ENCODE measurements at regions not wholly inside any gene's neighbourhood (a gene's known extent, or its start where the extent isn't known, plus 50 kb on each side); places are given as distances from the start of the nearest gene placed in this dataset.

DNA sequence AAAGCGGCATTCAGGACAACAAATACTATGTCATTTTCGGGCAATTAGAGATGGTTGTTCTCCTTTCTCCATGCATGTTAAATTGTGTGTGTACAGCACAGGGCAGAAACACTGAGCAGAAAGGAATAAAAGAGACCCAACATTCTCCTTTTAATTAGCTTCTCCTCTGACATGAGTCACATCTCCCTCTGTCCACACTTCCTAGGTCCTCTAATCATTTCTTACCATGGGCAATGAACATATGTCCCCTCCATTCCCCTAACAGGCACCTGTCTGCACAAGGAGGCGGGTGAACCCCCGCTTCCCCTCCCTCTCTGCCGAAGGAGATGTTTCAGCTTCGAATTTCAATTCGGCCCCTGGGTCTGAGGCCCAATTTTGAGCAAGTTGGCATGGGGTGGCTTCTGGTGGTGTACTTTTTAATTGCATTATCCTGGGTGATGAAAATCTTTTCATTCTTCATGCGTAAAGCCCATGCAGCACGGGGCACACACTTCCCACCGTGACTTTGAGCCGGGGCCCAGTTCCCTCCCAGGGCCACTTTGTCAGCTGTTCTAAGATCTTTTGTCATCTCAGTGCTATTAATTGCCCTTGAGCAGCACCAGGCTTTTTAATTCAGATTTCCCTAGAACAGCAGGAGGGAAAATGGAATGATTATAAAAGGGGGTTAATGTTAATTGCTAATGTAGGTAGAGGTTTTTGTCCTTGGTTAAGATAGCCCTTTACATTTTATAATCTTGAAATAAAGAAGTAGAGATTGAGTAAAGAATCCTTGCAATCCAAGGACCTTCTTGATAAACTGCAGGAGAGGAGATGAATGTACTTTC, 219.5 kb upstream of the NRP1 start:
- DNase-seq (ENCODE audit: low spot score): no peak

DNA sequence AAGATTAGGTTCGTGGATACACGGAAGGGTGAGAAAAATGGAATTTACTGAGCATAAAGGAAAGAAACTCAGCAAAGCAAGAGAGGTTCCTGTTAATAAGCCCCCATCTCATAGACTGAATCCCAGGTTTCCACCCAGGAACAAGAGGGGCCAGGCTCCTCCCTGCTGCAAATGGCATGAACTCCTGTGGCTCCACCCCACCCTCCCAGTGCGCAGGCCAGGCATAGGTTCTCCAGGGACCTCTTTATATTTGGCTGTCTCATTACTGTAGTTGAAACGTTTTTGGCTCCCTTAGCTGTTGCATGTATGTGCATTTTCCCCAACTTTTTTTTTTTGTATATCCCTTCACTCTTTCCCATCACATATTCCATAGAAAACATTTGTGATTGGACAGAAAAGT, 217.8 kb upstream of the NRP1 start:
- no peak for DNase-seq (ENCODE audit: low spot score)

DNA sequence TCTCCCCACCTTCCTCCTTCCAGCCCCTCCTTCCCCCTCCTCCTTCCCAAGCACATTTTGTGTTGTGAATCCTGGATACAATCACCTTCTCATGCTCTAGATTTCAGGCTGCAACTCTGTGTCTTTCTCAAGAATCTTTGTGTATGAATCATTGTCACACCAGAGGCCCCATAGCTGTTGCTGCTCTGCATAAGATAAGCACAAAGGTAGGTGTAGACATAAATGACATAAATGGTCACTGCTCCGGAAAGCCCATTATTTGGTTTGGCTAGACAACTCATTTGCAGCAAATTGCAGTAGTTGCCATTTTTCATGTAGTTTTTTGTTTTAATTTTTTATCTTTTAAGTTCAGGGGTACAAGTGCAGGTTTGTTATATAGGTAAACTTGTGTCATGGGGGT, 216.3 kb upstream of the NRP1 start:
- no peak for DNase-seq (ENCODE audit: low spot score)

DNA sequence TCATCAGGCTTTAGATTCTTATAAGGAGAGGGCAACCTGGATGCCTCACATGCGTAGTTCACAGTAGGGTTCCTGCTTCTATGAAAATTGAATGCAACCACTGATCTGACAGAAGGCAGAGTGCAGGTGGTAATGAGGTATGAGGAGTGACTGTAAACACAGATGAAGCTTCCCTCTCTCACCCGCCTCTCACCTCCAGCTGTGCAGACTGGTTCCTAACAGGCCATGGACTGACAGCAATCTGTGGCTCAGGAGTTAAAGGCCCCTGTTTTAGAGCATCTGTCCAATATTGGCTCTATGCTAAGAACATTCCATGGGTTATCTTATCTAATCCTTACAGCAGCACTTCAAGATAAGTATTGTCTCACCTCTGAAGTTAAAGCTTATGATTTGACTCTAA, 213.5 kb upstream of the NRP1 start:
- DNase-seq (ENCODE audit: low spot score): no peak

DNA sequence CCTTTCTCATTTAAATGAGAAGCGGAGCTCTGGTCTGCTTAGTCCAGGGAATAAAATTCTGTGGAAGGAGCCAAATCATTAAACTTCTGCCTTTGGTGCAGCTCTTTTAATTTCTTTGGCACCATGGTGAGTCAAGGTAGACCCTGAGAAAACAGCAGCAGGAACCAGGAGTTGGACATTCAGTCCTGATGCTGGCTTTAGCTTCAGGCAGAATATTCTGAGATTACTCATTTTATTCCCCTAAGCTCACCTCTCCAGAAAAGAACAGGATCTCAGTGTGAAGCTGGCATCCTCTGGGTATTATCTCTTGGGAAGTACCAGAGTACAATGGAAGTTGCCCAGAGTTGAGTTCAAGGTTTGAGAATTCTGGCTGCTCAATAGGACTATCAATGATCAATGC, 211.6 kb upstream of the NRP1 start:
- no peak for DNase-seq (ENCODE audit: low spot score)

DNA sequence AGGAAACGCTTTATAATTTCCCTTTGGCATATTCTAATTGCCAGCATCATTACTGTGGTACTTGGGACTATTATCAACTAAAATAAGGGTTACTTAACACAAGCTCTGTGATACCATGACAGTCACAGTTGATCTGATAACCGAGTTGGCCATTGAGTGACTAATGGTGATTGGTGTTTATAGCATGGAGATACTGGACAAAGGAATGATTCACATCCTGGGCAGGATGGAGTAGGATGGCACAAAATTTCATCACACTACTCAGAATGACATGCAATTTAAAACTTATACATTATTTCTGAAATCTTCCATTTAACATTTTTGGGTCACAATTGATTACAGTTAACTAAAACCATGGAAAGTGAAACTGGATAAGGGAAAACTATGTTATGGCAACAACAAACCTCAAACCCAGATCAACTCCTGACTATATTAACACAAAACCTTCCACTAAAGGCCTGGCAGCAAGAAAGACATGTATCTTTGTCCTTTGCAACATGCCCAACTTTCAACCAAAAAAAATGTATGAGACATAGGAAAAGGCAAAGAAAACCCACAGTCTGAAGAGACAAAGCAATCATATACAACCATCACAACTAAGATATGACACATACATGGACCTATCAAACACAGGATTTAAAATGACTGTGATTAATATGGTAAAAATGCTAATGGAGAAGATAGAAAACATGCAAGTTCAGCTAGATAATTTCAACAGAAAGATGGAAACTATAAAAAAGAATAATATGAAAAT, 208.5 kb upstream of the NRP1 start:
- DNase-seq (ENCODE audit: low spot score): no peak

DNA sequence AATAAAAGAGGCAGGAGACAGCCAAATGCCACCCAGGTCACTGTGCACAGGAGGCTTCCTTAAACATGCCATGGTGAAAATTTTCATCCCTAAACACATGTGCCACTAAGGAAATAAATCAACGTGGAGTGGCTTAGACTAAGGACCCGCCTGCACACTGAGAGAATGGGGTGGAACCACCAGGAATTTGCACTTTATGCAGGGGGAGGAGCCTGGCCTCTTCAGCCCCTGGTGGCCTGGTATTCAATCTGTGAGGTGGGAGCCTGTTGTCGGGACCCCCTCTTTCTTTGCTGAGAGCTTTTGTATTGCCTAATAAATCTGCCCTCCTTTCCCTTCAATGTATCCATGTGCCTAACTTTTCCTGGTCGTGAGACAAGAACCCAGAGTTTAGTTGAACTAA, 204.6 kb upstream of the NRP1 start:
- no peak for DNase-seq (ENCODE audit: low spot score)

DNA sequence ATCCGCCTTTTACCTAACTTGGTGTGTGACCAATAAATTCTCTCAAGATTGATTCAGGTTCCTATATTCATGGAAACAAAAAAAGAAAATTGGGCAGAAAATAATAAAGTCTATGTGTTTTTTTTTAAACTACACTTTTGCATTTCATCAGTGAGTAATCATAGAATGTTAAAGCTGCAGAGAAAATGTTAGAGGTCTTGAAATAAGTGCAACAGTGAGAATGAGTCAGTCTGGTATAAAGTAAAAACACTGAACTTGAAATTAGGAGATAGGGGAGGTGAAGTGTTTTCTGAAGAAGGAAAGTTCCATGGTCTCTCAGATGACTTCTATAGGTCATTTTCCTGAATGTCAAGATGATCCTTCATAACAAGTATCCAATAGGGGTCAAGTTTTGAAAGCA, 202.6 kb upstream of the NRP1 start:
- DNase-seq (ENCODE audit: low spot score): no peak

DNA sequence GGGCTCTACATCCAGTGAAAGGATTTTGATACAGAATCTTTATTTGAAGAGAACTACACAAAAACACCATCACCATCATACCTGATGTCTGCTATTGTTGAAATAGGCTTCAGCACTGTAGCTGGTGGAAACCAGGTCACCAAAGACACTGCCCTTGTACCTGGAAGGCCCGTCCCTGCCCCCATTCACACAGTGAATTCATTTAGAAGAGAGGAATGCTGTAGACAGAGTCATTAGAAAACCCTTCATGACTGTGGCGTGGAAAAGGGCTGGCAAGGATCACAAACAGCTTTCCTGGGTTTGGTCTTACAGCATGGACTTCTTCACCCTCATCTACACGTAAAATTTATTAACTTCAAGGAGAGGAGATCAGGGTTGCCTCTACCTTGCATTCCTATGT, 202.0 kb upstream of the NRP1 start:
- DNase-seq (ENCODE audit: low spot score): no peak

DNA sequence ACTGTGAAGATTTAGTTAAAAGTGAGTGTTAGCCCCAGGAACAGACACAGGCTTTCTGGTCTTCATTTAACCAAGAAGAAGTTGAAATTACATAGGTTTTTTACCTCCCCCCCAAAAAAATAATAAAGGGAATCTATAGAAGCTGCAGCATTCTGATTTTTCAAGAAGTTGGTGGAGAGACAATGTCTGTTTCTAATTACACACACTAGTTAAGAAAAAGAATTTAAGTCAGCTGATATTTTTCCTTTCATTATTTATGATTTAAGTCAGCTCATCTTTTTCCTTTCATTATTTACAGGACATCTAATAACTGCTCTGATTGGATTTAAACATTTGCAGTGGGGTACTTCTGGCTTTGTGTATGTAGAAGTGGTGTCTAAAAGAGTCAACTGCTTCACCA, 201.4 kb upstream of the NRP1 start:
- no peak for DNase-seq (ENCODE audit: low spot score)

DNA sequence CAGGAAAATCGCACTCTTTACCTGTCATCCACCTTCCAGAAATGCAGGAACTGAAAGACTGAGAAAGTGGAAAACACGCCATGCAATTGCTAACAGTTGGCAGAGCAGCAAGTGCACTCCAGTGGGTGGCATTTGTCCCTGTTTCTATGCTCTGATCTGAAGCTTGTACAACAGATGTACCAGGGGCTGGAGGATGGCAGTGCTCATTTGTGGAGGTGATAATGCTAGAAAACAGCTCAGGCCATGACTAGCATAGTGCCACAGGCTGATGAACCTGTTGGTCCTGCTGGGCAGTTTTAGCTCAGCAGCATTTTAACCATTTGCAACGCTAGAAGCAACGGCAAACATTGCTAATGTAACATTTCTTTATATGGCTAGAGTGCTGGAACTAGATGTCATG, 199.9 kb upstream of the NRP1 start:
- no peak for DNase-seq (ENCODE audit: low spot score)

DNA sequence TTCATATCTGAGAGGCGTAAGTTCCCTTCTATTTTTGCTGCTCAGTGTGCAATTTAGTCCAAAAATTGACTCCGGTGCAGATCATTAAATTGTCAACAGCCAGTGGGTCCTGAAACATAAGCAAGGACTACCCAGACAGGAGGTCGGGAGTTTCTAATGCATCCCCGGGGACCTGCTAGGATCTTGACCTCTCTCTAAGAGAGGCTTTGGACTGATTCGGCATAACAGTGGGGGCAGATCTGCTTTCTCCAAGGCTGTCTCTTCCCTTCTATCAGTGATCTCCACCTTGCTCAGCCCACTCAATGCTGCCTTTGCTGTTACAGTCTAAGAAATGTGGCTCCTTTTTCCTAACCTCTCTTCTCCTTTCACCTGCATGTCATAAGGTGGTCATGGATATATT, 199.1 kb upstream of the NRP1 start:
- peak; percentile 12 for DNase-seq (ENCODE audit: low spot score)

DNA sequence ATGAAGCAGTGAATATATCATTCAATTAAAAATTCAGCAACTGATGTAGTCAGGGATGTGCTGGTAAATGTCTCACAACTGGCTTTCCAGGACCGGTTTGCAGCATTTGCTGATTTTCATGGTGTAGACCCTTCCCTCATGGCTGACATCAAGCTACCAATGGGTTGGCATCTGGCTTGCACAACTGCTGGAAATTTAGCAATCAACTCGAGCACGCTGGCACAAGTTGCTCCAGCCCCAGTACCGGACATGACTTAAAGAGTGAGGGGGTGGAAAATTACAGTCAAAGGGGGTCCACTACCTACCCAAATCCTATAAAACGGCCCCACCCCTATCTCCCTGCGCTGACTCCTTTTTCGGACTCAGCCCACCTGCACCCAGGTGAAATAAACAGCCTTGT, 198.4 kb upstream of the NRP1 start:
- no peak for DNase-seq (ENCODE audit: low spot score)

DNA sequence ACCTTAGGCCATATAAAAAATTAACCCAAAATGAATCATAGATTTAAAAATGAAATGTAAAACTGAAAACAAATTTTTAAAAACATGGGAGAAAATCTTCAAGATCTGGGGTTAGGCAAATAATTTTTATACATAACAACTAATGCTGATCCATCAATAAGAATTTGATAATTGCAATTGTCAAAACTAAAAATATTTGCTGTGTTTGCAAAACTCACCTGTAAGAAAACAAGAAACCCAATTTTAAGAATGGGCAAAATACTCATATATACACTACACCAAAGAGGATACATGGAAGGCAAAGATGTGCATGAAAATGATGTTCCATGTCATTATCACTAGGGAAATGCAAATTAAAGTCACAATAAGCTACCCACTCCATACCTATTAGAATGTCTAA, 194.8 kb upstream of the NRP1 start:
- DNase-seq (ENCODE audit: low spot score): no peak

DNA sequence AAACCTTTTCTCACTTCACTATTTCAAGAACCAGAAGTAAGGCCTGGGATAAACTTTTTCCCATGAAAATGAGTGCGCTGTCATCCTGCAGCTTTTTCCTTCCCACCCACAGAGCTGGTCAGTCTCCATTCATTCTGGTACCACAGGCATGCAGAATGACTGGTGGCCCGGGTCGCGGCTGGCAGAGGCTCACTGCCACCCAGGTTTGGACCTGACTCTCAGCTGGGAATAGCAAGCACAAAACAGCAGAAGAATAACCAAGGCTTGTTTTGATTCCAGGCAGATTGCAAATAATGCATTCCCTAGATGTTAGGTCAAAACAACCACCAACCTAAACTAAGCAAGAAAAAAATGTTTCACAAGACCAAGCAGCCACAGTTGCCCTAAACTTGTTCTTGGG, 190.5 kb upstream of the NRP1 start:
- no peak for DNase-seq (ENCODE audit: low spot score)

DNA sequence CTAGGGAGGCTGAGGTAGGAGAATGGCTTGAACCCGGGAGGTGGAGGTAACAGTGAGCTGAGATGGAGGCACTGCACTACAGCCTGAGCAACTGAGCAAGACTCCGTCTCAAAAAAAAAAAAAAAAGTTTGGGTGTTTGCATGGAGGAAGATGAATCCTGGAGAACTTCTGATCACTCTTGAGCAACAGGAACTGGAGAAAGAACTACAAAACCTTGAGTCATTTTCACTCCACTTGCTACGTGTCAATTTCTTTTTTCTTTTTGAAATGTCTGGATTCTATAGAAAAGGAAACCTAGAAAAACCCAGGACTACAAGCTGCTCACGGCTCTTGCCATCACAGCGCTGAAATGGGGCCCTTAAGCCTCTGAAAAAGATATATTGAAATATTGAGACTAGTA, 189.6 kb upstream of the NRP1 start:
- DNase-seq (ENCODE audit: low spot score): no peak

DNA sequence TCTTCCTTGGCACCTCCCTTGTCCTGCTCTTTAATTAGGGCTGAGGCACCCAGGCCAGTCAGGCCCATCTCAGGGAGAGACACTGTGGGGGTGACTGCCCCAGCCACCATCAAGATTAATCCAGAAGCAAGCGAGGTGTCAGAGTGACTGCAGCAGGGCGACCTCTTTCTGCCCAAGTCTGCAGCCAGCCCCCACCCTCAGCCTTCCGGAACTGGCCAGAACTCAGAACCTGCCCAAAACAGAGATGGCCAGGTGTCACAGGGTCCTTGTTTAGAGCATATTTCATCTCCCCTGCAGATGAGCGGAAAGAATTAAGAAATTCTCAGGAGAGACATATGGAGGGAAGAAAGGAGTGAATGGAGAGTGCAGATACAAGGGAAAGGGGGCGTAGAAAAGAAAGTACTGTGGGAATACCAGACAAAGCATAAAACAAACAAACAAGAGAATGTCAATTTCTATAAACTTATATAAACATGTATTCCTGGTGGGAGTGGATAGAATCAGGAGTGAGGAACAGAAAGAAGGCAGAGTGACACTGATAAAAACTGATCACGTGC, 188.8 kb upstream of the NRP1 start:
- DNase-seq (ENCODE audit: low spot score): no peak

DNA sequence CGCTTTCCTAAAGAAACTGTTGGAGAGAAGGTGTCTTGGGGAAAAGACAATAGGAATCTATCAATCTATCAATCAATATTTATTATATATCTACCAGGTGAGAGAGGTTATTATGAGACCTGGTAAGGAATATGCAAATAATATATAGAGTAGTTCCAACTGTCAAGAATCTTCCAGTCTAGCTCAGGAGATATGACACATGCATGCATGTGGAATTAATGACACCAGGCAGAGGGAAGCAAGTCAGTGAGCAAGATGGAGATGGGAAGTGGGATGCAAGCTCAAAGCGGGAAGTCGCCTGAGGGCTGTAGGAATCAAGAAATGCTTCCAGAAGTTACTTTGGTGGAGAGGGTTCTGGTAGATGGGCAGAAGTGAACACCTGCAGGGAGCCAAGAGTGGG, 187.4 kb upstream of the NRP1 start:
- DNase-seq (ENCODE audit: low spot score): no peak

DNA sequence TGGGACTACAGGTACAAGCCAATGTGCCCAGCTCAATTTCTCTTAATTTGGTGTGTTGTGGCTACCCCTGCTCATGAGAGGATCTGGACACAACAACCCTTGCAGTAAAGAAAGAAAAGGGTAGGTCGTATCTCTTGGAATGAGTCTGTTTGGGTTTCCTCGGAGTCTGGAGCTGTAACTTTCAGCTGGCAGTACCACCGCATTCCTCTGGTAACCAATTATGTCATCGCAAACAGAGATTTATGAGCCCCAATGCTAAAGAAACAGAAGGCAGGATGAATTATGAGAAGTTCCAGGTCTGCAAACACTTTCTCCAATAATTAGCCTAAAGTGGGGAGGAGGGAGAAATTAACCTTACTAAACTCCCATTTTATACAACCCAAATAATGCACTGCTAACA, 186.6 kb upstream of the NRP1 start:
- DNase-seq (ENCODE audit: low spot score): no peak

DNA sequence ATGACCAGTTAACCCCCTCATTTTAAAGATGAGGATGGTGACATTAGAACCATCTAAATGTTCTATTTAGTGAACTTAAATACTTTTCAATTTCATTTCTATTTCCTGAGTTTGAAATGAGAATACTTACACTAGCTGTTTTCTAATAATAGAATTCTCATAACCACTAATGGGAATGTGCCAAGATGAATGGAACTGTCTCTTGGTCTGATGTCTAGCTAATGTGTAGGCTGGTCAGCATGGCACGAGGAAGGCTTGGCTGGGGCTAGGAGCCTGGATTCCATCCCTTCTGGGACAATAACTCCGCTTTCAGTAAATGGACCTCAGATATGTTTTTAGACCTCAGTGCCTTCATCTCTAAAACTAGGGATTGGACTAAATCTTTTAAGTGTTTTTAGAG, 185.8 kb upstream of the NRP1 start:
- DNase-seq (ENCODE audit: low spot score): no peak

DNA sequence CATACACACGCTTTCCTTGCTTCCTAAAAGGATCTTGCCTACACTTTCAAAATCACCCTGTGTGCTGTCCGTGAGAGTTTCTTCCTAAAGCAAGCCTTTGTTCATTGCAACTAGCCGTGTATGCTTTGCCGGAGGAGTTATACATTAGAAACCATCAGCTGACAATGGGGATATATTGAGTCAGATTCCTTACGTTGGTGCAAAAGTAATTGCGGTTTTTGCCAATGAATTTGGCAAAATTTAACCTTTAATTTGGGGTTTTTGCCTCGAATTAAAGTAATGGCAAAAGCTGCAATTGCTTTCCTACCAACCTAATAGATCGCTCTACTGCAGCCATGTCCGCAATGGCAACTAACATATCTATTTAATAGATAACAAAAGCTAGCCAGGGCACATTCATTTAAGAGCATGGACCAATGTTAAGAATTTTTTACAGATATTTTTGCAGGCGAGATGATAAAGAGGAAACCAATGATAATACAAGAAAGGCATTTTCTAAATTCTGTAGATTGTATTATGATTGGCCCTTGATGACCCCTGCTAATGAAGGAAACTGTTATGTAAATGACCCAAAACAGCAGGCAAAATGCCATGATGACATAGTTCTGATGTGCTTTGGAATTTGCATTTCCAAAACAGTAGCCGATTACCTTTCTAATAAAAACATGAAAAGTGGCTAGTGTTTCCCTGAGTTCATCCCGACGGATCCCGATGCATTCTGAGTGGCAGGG, 184.8 kb upstream of the NRP1 start:
- no peak for DNase-seq (ENCODE audit: low spot score)

DNA sequence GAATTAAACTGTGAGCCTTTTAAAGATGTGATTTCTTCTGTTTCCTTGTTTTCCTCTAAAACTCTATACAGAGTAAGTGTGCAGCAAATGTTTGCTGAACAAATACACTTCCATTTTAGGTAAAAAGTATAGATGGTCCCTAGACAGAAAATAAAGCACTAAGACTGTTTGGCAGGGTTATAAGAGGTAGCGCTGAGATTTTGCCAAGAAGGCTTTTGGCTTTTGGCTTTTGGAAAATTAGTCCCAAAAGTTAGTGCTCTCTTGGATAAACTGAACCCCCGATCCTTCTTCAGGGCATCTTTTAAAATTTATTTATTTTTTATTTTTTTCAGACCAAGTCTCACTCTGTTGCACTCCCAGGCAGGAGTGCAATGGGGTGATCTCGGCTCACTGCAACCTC, 175.7 kb upstream of the NRP1 start:
- no peak for DNase-seq (ENCODE audit: low spot score)

All from SK-N-DZ (cell line).